GM21515 (cell line): ENCODE measurements at regions not wholly inside any gene's neighbourhood (a gene's known extent, or its start where the extent isn't known, plus 50 kb on each side); places are given as distances from the start of the nearest gene placed in this dataset.
"Not testable (repeated sequence)": the region's sequence is repeated elsewhere in the genome, so short reads cannot be mapped to it uniquely, and the experiment has no call there.

Source experiments
- ATAC-seq: cut with Tn5 transposase; IDR thresholded peaks from one replicate; pipeline ENCODE4 v1.9.1; 2021; ENCODE audit not compliant: unreplicated experiment

GRCh38 chr9:113739605-113740507 is 136.3 kb upstream of the ZNF618 start:
- ATAC-seq = not testable (repeated sequence)

GRCh38 chr9:113740508-113741500 is 135.3 kb upstream of the ZNF618 start:
- not testable (repeated sequence) for ATAC-seq

DNA sequence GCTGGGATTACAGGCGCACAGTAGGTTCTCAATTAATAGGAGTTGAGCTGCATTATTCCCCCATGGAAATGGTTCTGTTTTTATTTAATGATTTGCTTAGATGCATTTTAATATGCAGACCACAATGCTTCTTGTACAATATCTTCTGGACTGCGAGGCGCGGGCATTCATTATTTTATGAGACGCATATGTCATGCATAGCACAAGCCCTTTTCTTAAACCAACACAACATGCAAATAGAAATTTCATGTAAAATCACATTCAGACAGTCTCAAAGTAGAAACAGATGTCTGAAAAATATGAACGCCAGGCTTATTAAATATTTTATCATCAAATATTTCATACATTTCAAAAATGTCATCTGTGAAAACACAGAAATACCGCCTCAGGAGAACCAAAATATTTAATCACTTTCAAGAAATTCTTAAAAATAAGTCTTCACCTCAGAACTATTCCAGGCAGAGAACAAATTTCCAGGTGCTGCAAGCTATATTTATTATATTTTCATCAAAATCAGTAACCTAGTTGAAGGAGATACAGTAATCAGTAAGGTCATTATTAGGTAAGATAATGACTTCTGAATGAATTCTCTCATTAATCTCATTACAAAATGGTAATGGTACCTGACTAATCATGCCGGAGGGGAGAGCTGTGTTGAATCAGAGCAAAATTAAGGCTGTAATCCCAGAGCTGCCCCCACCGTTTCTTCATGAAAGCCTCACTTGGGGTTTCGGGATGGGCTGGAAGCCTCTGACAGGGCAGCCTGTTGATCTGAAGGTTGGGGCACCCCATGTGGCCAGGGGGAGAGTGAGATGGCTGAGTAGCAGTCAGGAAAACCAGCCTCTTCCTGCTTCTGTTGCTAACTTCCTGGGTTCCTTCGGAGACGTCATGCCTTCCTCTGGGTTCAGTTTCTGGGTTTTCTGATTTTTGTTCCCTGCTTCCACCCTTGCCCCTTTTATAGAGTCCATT is 133.9 kb upstream of the ZNF618 start:
- no peak for ATAC-seq

DNA sequence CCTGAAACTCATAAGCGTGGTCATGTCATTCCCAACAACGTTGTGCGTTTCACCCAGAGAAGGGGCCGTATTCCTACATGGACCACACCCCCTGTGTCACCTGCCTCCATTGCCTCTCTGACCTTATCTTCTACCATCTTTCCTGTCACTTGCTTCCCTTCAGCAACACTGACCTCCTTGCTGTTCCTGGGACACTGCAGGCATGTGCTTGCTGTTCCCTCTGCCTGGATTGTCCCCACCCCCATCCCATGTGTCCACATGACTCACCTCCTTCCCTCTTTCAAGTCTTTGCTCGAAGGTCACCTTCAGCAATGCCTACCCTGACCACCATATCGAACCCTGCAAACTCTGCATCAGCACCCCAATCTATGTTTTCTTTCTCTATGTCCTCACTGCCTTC is 133.2 kb upstream of the ZNF618 start:
- ATAC-seq = no peak

GRCh38 chr9:113746486-113746885 is 129.6 kb upstream of the ZNF618 start:
- ATAC-seq = no peak

DNA sequence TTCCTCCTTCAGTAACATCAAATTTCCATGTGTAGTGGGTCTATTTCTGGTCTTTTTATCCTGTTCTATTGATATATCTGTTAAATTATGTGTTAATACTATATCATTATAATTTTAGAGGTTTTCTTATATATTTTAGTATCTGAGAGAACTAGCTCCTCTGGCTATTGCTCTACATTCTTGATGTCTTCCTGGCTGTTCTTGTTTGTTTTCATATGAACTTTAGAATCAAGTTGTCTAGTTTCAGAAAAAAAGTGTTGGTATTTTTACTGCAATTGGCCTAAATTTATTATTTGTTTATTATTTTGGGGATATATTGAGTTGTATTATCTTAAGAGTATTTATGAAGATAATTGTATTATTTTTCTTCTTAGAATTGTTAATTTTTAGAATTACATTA is 128.0 kb upstream of the ZNF618 start:
- no peak for ATAC-seq

GRCh38 chr9:113753398-113754119 is 122.5 kb upstream of the ZNF618 start:
- ATAC-seq = no peak

DNA sequence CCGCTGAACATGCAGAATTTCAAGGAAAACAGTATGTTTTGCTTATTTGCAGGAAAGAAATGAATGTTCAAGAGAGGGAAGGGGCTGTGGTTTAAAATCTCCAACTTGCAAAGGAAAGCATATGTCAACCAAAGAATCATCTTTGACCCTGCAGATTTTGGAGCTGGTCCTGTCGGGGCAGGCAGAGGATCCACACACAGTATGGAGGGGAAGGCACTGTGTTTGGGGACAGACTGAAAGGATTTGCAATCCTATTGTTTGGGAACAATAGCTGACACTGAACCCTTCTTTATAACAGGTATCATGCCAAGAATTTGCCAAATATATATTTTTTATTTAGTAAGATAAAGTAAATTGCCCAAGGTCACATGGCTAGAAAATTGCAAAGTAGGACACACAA is 121.4 kb upstream of the ZNF618 start:
- no peak for ATAC-seq

DNA sequence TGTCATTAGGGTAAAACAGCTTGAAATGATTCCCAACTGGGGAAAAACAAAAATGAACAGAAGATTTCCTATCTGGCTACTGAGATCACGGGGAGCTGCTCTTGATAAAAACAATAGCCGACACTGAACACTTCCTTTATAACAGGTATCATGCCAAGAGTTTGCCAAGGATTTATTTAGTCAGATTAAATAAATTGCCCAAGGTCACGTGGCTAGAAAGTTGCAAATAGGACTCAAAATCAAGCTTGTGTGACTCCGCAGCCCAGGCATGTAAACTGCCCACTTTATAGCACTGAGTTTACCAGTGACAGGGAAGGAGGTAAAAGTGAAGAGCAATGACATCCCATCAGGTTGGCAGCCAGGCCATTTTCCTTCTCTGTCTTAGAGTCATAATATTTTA is 120.7 kb upstream of the ZNF618 start:
- ATAC-seq = no peak

DNA sequence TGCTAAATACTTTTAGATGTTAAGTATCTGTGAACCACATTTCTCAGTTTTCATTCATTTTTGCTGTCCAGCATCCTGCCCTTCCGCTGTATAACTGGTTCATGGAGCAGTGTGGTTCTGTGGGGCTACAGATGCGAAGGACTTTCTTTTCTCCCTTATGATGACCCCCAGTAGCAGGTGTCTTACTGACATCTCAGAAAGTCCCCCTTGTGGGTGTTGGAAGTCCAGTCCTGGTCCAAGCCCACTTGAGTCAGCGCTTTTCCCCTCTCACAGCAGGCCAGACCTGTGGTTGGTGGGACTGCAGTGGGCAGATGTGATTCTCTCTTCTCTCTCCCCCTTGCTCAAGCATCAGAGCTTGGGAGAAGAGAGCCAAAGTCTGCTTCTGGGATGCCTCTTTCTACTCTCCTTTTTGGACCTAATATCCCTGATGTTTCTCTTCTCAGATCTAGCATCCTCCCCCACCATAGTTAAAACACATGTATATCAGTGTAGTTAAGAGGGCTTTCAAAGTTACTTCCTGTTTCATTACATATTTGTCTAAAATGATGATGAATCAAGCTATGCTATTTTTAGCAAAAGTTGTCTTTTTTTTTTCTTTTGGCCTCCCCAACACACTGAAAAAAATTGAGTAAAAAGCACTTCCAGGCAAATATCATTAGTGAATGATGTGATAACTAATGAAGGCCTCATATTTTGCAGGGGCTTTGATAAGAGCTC is 119.5 kb upstream of the ZNF618 start:
- no peak for ATAC-seq

- ATAC-seq = no peak
Observed at GRCh38 chr9:113763429-113763828, 112.7 kb upstream of the ZNF618 start.

- ATAC-seq = no peak
Observed at GRCh38 chr9:113764572-113764971, 111.5 kb upstream of the ZNF618 start.

DNA sequence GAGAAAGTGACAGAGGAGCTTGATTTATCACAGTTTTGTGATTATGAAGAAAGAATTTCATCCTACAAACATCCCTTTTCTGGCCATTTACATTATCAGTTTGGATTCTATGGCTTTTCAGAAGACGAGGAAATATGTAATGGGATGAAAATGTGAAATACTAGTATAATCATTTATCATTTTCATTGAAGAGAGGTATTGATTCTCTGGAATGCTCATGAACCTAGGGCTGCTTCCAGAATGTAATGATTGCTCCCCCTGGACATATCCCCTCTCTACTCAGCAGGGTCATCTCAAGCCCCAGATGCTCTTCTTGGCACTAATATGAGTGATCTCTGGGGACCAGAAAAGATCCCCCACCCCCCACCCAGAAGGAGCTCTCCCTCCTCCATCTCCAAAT is 106.7 kb upstream of the ZNF618 start:
- ATAC-seq = no peak

- ATAC-seq = no peak
Observed at GRCh38 chr9:113770396-113770795, 105.7 kb upstream of the ZNF618 start.

- ATAC-seq = no peak
Observed at GRCh38 chr9:113771199-113771598, 104.9 kb upstream of the ZNF618 start.

GRCh38 chr9:113772121-113772810 is 103.8 kb upstream of the ZNF618 start:
- no peak for ATAC-seq

DNA sequence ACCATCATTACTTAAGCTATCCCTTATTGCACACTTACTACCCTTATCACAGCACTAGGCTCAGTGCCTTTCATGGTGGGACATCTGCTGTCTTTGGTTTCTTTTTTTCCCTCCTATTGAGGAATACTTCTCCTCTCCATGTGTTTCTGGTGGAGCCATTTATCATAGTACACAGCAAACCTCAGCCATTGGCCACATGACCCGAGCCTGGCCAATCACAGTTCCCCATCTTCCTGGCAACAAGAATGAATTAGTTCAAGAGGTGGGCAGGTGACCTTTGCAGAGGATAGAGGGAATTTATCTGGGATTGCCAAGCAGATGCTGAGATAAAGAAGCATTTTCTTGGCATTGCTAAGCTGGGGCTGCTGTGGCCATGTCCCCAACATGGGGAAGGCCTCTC is 101.1 kb upstream of the ZNF618 start:
- ATAC-seq = no peak

GRCh38 chr9:113775749-113776148 is 100.4 kb upstream of the ZNF618 start:
- ATAC-seq = no peak

GRCh38 chr9:113776194-113776593 is 99.9 kb upstream of the ZNF618 start:
- no peak for ATAC-seq
